ENCODE measurements at regions not wholly inside any gene's neighbourhood (a gene's known extent, or its start where the extent isn't known, plus 50 kb on each side); places are given as distances from the start of the nearest gene placed in this dataset.

GRCh38 chr2:66306483-66306882 is 128.4 kb upstream of the MEIS1 start:
- Histone ChIP-seq H4K91ac (replicated peaks; ENCODE audit: insufficient read length, low read length) (no peak overlapping the region), H3K4ac (replicated peaks; ENCODE audit: insufficient read length, low read depth, low read length) (no peak overlapping the region), H2AFZ (ENCODE audit: low read length) (no peak overlapping the region), H2BK20ac (ENCODE audit: low read length) (no peak overlapping the region), H3K79me2 (ENCODE audit: control insufficient read depth in 1 of 2, insufficient read depth in 2 of 2, low read length in 2 of 2) (no peaks in the 10 kb centered on the region), H3K27me3 (replicated peaks in 1 of 4; ENCODE audit: control insufficient read depth in 3 of 4, extremely low read depth in 1 of 4, insufficient read depth in 3 of 4, low read length in 3 of 4) (no peaks in the 10 kb centered on the region), H3K36me3 (ENCODE audit: control insufficient read depth in 2 of 4, insufficient read depth in 4 of 4, low read length in 3 of 4) (no peaks in the 10 kb centered on the region; a peak in 1 of 8 replicates), H4K20me1 (replicated peaks in 1 of 2; ENCODE audit: control insufficient read depth in 1 of 2, insufficient read depth in 2 of 2, low read length in 2 of 2) (no peaks in the 10 kb centered on the region), H2BK15ac (ENCODE audit: low read length) (no peak overlapping the region), H3K27ac (ENCODE audit: low read depth, low read length) (no peak overlapping the region), H3K79me1 (ENCODE audit: low read depth, low read length) (no peaks in the 10 kb centered on the region), H2AK5ac (ENCODE audit: low read depth, low read length) (no peak overlapping the region), H2BK120ac (replicated peaks; ENCODE audit: low read depth, low read length) (no peak overlapping the region), H3K23me2 (ENCODE audit: low read depth, low read length) (no peaks in the 10 kb centered on the region), H3K18ac (ENCODE audit: extremely low read depth, low read length) (no peak overlapping the region), H4K8ac (ENCODE audit: extremely low read depth, insufficient read depth, low read length) (no peak overlapping the region), H2BK12ac (ENCODE audit: low read depth, low read length) (no peak overlapping the region), H3K4me3 (ENCODE audit: extremely low read depth in 1 of 4, insufficient read depth in 2 of 4, low read depth in 3 of 4, low read length in 4 of 4) (no peak overlapping the region), H3K56ac (replicated peaks; ENCODE audit: insufficient read length, low read depth, low read length) (no peak overlapping the region), H2BK5ac (ENCODE audit: low read depth, low read length) (no peak overlapping the region), H3K23ac (ENCODE audit: insufficient read length) (no peak overlapping the region), H3K14ac (ENCODE audit: insufficient read length) (no peak overlapping the region), H3K9me3 (ENCODE audit: insufficient read depth in 2 of 2, low read depth in 1 of 2, low read length in 1 of 2) (peaks cover 0 to 2% of the 10 kb centered on the region in 2 experiments; a peak in 1 of 4 replicates), H3K4me2 (ENCODE audit: insufficient read depth in 1 of 2, low read depth in 2 of 2, low read length in 2 of 2) (no peak overlapping the region), H3K4me1 (replicated peaks in 1 of 4; ENCODE audit: control insufficient read depth in 3 of 4, insufficient read depth in 4 of 4, low read length in 3 of 4) (no peaks in the 10 kb centered on the region), H4K5ac (ENCODE audit: insufficient read length, low read depth, low read length) (no peak overlapping the region), H3K9ac (replicated peaks in 1 of 4; ENCODE audit: extremely low read depth in 1 of 4, low read depth in 3 of 4, low read length in 3 of 4) (no peak overlapping the region)
- no peak for TF ChIP-seq YY1 (IDR thresholded peaks at IDR 0.05; ENCODE audit: low read depth, low read length)
- TF ChIP-seq SP4 (IDR thresholded peaks at IDR 0.05; ENCODE audit: low read length) = no peak
- no peak for TF ChIP-seq SP1 (IDR thresholded peaks at IDR 0.05; ENCODE audit: low read depth, low read length)
- no peak for TF ChIP-seq TEAD4 (IDR thresholded peaks at IDR 0.05; ENCODE audit: low read depth, low read length)
- no peak for TF ChIP-seq RFX5 (IDR thresholded peaks at IDR 0.05; ENCODE audit: borderline replicate concordance, low read depth, low read length)
- no peak for TF ChIP-seq RBBP5 (IDR thresholded peaks at IDR 0.05; ENCODE audit: borderline replicate concordance, low read depth, low read length)
- no peak for TF ChIP-seq CEBPB (IDR thresholded peaks at IDR 0.05; ENCODE audit: low read depth, low read length)
- TF ChIP-seq NRF1 (IDR thresholded peaks at IDR 0.05; ENCODE audit: low read depth, low read length) = no peak
- no peak for TF ChIP-seq POLR2A (IDR thresholded peaks at IDR 0.05; ENCODE audit: control extremely low read depth in 1 of 2, low read depth in 2 of 2, low read length in 2 of 2)
- TF ChIP-seq RXRA (IDR thresholded peaks at IDR 0.05; ENCODE audit: insufficient read depth, low read depth, low read length) = no peak
- CTCF ChIA-PET (ENCODE audit: partially characterized antibody) = no interaction called here
- WGBS, 2 experiments (ENCODE audit: extremely low coverage in 1 of 2, insufficient coverage in 1 of 2, insufficient read length in 1 of 2, insufficient replicate concordance in 2 of 2, low coverage in 1 of 2, low lambda C conversion rate in 2 of 2, missing lambda C conversion rate in 1 of 2) = 82% methylated on average over 1 of the region's 1 CpG; no CpG with 5 or more reads in 1 of the 2 experiments
- no peak for DNase-seq (ENCODE audit: low read depth in 1 of 2, low spot score in 2 of 2)
- POLR2A ChIA-PET (ENCODE audit: partially characterized antibody) = interaction anchor here (0.8 kb wide), 1 partner anchor 110 kb away, joined by 3 read pairs; no protein-coding TSS in a partner anchor
- FAIRE-seq = no peak
